ENCODE measurements at regions not wholly inside any gene's neighbourhood (a gene's known extent, or its start where the extent isn't known, plus 50 kb on each side); places are given as distances from the start of the nearest gene placed in this dataset.

DNA sequence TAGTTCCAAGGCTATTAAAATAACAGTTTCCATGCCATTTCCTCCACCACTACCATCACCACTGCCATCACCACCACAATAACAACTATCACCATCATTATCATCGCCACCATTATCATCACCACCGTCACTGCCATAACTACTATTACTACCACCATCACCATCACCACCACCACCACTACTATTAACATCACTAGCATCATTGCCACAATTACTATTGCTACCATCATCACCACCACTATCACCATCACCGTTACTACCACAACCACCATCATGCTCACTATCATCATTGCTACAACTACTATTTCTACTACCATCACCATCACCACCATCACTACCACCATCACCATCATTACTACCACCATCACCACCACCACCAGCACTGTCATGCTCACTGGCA is 185.9 kb upstream of the MAF start:
- no peak for DNase-seq
- intact Hi-C loops (cut with DNase I) = no loop called here

DNA sequence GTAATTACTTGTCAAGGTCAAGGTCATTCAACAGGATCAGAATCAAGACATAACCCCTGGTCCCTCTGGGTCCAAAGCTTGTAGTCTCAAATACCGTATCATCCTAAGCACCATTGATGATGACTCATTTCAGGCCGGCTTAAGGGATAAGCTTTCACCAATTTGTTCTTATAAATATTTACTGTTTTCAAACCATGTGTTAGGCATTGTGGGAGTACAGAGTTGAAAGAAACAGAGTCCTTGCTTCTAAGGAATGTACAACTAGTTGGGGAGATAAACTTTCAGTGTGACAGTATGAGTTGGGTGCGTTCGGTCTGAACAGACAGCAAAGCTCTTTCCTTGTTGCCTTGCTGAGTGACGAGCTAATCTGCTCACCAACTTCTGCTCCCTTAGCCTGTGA is 183.5 kb upstream of the MAF start:
- no peak for DNase-seq
- intact Hi-C loops (cut with DNase I) = no loop called here

GRCh38 chr16:79777679-79778078 is 177.1 kb upstream of the MAF start:
- DNase-seq = no peak
- intact Hi-C loops (cut with DNase I) = no loop called here

- intact Hi-C loops (cut with DNase I) = no loop called here
- DNase-seq = no peak
These were observed 175.8 kb upstream of the MAF start for GRCh38 chr16:79776243-79776847.

DNA sequence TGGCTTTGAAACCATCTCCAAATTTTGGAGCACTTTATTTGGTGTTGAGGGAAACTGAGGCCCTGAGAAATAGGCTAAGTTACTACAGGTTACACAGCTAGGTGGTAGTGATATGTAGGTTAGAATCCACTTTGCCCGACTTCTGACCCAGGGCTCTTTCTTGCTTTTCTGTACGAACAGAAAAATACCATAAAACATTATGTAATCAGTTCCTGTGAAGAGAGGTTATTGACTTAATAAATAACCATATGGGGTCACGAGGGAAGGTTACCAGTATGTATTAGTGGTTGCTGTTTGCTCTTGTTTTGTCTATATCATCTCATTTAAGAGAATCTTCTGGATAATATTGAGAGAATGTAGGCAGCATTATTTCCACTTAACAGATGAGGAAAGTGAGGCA is 172.2 kb upstream of the MAF start:
- intact Hi-C loops (cut with DNase I) = no loop called here
- DNase-seq = no peak

- intact Hi-C loops (cut with DNase I) = no loop called here
These were observed 171.5 kb upstream of the MAF start for GRCh38 chr16:79772048-79772447.

GRCh38 chr16:79770244-79771064 is 169.9 kb upstream of the MAF start:
- DNase-seq = peak; percentile 69 to 93 (median 88)
- intact Hi-C loops (cut with DNase I) = no loop called here

More at GRCh38 chr16:79772048-79772447, 171.5 kb upstream of the MAF start:
- no peak for DNase-seq

DNA sequence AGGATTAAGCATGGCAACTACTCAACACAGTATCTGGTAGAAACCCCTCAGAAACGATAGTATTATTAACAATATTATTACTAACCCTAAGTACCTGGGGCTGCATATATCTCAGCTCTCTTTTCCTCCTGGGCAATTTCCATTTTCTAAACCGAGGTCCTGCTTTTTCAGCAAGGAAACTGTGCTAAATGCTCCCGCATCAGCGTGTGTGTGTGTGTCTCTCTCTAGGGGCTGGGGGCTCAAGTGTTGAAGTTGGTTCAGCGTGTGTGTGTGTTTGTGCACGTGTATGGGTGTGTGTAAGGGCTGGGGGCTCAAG is 169.3 kb upstream of the MAF start:
- intact Hi-C loops (cut with DNase I) = no loop called here
- DNase-seq = no peak

DNA sequence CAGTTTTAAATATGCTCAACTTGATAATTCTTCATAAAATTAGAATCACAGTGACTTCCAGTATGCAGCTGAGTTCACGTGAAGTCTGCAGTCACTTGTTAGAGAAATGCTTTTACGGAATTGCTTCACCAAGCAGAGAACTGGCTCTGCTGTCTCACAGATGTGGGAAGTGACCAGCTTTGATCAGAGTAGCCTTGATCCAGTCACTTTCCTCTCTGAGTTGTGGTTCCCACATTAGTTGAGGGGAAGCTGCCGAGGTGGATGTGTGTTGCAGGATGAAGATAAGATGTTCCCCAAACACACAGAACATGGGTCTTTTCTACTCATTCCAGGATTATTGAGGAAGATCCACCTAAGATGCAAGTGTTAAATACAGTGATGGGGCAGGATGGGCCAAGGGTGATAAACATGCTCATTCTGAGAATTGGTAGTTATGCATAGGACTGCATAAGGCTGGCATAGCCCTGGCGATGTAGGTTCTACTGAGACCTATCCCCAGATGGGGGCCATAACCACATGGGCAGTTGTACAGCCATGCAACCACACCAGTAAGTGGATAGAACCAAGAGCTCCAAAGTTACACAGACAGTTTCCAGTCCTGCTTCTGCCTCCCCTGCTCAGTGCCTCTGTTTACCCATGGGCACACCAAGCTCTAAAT is 168.9 kb upstream of the MAF start:
- no peak for DNase-seq
- intact Hi-C loops (cut with DNase I) = no loop called here

DNA sequence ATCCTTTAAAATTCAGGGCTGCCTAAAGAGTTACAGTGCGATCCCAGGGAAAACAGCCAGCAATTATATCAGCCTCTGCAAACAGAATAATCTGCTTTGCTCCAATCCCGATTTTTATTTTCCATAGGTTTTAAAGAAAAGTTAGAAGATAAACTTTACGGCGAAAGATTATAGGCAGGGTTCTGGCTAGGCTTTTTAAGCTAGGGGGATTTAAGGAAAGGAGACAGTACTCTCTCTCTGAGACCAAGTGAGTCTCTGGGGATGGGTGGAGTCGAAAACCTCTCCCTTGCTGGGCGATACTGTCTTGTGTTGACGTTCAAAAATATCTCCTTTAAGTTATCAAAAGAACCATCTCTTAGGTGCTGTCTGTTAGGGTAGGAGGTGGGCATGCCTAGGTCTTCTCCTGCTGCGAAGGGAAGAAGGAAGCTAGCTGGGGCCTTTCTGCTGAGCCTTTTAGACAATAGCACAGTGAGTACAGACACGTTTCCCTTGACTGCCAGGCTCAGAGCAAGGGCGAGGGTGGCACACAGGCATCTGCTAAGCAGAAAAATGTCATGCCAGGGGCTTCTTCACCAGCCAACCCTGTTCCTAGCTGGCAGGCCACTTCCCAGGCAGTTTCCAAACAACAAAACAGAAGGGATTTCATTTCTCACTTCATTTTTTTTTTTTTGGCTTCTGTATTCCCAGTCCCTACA is 167.9 kb upstream of the MAF start:
- DNase-seq = peak in 26 of 42 donors; percentile 5 to 53 (median 26)
- intact Hi-C loops (cut with DNase I) = no loop called here

- intact Hi-C loops (cut with DNase I) = no loop called here
- peak in 36 of 42 donors; percentile 17 to 61 (median 35) for DNase-seq
These were observed 167.1 kb upstream of the MAF start for GRCh38 chr16:79767421-79768275.

GRCh38 chr16:79765901-79766394 is 165.4 kb upstream of the MAF start:
- intact Hi-C loops (cut with DNase I) = no loop called here
- DNase-seq = no peak

DNA sequence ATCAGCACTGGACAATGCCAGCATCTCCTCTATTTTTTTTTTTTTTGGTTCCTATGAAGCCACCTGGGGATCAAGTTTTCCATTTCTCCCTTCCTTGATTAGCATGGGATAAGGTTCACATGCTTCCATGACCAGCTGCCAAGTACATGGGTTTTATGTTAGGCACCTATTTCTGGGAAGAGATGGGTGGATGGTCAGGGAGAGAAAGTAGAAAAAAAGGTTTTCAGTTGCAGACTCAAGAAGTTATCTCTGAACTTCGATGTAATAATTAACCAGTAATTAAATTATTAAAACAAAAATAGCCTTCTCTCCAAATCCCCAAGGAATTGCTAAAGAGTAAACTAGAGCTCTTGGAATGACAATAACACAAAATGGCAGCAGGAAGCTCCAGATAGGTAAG is 164.9 kb upstream of the MAF start:
- DNase-seq = no peak
- intact Hi-C loops (cut with DNase I) = no loop called here

- intact Hi-C loops (cut with DNase I) = no loop called here
- no peak for DNase-seq
These were observed 164.0 kb upstream of the MAF start for GRCh38 chr16:79764415-79765110.

DNA sequence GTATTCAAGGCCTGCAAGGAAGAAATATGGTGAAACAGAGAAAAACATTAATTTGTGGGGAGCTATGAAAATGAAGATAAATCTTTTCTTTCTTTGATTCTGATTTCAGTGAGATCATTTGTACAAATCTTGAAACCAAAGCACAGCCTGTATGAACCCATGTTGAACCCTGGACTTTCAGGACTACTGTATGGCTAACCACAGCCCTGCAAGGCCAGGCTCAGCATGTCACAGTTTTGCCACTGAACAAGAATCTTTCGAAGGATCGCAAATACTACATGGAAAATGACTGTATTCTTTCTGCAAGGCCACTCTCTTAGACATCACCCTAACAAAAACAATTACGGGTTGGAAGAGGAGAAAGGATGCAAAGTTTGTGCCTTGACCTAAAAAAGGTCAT is 161.7 kb upstream of the MAF start:
- intact Hi-C loops (cut with DNase I) = no loop called here
- DNase-seq = no peak

GRCh38 chr16:79758615-79759346 is 158.2 kb upstream of the MAF start:
- intact Hi-C loops (cut with DNase I) = no loop called here
- DNase-seq = no peak

GRCh38 chr16:79757968-79758367 is 157.4 kb upstream of the MAF start:
- intact Hi-C loops (cut with DNase I) = no loop called here
- DNase-seq = no peak

GRCh38 chr16:79757163-79757562 is 156.6 kb upstream of the MAF start:
- no peak for DNase-seq
- intact Hi-C loops (cut with DNase I) = no loop called here

Data from head of caudate nucleus (tissue), 42 donors.